ENCODE measurements at regions not wholly inside any gene's neighbourhood (a gene's known extent, or its start where the extent isn't known, plus 50 kb on each side); places are given as distances from the start of the nearest gene placed in this dataset.
"Not testable (repeated sequence)": the region's sequence is repeated elsewhere in the genome, so short reads cannot be mapped to it uniquely, and the experiment has no call there.

DNA sequence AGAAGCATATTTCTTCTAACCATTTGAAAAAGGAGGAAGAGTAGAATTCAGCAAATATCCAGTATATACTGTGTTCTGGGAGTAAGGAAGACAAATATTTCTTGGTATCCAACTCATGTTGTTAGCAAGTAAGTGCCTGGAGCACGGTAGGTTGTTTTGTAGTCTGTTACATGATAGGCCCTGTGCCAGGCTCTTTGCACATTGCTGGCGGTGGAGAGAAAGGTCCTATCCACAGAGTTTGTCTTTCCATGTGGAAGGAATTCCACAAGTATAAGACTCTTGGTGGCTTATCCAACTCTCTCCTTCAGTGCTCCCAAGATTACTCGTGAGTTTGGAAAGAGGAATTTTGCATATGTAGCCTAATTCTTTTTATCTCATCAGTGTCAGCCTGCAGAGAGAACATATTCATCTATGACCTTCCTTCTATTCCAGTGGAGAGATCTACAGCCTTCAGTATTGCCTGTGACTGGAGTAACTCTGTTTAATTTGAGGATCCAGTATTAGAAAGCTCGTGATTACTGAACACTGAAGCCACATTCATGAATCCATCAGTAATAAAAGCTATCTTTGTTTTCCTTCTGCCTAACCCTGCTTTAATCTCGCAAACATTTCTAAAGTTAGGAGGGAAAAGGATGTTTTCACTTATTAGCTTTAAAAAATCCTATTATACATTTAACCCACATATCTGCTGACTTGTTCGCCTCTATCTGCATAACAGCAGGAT lies 183.9 kb upstream of the CSNK1A1L start:
- no peak for DNase-seq (ENCODE audit: low read depth)
- in situ Hi-C loops (cut with HindIII; ENCODE audit: low pct_unique_long_range_greater_than_20kb, low sequenced_read_pairs), result no loop called here

DNA sequence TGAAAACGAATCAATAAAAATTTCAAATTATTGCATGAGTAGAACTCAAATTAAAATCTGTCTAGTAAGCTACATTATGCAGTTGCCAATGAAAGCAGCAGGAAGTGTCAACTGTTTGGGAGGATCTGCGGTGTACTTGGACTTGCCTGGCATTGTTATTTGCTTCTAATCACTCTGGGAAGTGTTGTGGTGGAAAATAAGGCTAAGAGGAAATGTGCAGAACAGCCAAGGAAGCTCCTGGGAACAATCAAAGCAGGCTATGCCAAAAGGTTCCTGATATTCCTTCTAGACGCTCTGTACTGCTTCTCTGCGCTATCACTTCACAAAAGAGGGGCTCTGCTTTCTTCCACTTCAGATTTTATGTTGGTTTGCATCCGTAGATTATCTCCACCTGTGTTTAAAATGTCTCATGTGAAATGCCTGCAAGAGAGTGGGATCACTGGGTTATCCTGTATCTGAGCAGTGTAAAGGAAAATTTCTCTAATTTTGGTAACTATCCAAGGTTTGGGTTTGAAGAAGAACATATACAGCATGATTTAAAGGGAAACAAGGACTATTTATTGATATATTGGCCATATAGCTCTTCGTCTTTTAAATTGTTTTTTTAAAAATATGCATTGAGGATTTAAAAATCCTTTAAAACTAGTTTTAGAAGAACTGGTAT lies 182.7 kb upstream of the CSNK1A1L start:
- no peak for DNase-seq (ENCODE audit: low read depth)
- in situ Hi-C loops (cut with HindIII; ENCODE audit: low pct_unique_long_range_greater_than_20kb, low sequenced_read_pairs), result no loop called here

DNA sequence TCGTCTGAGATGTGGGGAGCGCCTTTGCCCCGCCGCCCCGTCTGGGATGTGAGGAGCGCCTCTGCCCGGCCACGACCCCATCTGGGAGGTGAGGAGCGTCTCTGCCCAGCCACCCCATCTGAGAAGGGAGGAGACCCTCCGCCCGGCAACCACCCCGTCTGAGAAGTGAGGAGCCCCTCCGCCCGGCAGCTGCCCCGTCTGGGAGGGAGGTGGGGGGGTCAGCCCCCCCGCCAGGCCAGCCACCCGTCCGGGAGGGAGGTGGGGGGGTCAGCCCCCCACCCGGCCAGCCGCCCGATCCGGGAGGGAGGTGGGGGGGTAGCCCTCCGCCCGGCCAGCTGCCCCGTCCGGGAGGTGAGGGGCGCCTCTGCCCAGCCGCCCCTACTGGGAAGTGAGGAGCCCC lies 174.8 kb upstream of the CSNK1A1L start:
- DNase-seq (ENCODE audit: low read depth); in situ Hi-C loops (cut with HindIII; ENCODE audit: low pct_unique_long_range_greater_than_20kb, low sequenced_read_pairs): not testable (repeated sequence)

DNA sequence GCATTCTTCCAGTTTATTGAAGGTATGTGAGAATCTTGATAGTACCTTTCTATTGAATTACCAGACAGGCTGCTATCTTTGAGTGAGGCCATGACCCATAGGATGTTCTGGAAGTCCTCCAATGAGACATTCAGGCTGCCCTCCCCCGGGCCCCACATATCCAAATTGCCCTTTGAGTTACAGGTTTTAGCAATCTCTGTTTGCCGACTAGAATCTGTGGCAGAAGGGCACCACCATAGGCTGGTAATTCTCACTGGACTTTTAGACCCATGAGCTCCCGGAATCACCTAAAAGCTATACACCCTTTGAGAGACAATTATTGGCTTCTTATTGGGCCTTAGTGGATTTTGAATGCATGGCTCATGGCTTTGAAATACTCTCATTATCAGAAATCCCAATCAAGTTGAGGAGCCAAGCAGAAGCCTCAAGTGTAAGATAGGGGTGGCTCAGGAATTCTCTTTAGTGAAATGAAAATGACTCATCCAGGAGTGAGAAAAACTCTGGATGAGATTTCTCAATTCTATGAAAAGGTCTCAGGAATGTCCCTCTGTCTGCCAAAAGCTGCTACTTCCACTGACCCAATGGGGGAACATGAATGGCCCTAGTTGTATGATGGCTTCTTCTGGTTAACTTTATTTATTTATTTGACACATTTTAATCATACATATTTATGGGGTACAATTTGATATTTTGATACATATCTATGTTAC lies 172.1 kb upstream of the CSNK1A1L start:
- in situ Hi-C loops (cut with HindIII; ENCODE audit: low pct_unique_long_range_greater_than_20kb, low sequenced_read_pairs), result no loop called here
- no peak for DNase-seq (ENCODE audit: low read depth)

DNA sequence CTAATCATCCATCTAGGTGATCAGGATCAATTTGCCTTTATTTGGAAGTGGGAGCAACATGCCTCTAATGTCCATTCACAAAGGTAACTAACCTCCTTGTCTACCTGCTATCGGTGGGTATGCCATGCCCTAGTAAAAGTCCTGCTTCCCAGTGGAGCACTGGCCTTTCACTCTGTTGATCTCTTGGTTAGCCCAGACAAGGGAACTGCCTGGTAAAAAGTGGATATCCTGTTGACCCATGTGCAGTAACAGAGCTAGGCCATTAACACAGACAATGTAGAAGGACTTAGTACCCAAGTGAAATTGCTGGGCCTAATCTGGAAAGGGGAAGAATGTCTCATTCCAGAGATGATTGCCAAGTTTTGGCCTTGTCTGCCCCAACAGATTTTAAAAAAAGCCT lies 171.5 kb upstream of the CSNK1A1L start:
- in situ Hi-C loops (cut with HindIII; ENCODE audit: low pct_unique_long_range_greater_than_20kb, low sequenced_read_pairs), result no loop called here

DNA sequence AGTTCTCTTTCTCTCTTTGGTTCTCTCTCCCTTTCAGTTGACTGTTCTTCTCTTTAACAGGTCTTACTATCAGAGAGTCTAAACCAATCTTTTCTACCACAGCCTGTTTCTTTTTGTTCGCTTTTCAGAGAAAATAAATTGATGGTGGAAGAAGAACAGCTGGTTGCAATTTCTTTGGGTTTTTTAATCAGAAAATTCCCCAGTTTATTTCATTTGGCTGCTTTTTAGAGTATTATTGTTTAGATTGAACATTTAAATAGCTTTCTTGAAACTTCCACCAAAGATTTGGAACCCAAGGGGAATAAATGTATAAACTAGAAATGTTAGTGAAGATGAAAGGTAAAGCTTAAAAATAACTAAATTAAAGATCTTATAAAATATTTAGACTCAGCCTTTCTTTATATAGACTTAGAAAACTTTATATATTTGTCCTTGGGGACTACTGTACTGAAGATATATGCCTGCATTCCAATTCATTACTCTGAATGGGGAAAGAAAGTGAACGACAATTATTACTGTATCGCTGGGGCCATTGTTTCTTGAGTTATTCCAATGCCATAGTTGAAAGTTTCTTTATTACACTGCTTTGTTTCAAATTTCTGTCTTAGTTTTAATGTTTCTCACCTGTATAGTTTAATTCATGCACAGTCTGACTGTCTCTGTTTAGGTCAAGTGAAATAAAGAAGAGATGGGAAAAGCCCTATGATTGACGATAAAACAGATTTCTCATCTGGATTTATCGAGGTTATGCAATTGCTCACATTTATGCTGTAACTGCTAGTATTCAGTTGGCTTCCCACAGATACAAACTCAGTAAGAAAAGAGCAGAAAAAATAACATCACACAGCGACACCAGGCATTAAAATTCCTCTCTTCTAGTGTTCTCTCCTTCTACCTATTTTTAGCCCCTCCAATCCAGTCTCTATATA lies 169.4 kb upstream of the CSNK1A1L start:
- no peak for DNase-seq (ENCODE audit: low read depth)
- in situ Hi-C loops (cut with HindIII; ENCODE audit: low pct_unique_long_range_greater_than_20kb, low sequenced_read_pairs), result no loop called here

More for the DNA sequence above, 171.5 kb upstream of the CSNK1A1L start:
- DNase-seq (ENCODE audit: low read depth), result no peak

DNA sequence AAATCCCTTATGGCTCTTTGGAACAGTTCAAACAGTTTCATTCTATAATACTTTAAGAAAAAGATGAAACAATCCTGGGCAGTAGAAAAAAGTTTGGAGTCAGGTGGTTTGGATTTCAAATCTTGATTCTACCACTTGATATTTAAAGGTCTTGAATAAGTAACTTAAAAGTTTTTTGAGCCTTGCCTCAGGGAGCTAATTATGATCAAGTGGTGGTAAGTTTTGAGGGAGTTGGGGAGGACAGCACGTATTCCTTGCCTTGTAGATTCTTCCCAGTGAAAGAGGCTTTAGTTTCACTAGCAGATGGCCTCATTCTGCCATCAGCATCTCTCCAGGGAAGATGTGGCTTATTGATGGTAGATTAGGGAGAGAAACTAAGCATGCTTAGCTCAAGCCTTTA lies 168.4 kb upstream of the CSNK1A1L start:
- in situ Hi-C loops (cut with HindIII; ENCODE audit: low pct_unique_long_range_greater_than_20kb, low sequenced_read_pairs), result no loop called here
- no peak for DNase-seq (ENCODE audit: low read depth)

DNA sequence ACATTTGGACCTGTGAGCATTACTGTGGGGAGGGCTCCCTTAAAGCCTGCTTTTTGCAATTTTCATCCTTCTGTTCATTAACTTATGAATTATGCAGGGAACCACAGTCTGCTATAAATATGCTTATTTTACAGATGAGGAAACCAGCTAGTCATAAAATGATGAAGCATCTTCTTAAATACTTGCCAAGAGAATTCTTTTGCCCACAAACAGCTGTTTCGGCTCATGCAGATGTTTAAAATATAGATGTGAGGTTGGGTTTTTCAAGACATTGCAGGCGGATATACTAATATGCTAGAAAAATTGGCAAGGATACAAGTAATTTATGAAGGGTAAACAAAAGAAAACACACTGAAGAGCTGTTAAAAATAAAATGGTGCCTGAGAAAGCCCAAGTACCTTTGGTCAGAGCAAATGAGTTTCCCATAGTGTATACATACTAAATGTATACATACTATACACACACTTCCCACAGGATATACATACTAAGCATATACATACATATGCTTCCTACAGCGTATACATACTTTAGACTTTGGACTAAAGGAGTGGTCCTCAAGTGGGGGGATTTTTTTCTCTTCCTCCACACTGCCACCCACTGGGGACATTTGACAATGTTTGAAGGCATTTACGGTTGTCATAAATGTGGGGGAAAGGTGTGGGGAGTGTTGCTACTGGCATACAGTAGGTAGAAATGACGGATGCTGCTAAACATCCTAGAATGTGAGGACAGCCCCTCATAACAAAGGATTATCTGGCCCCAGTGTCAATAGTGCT lies 164.9 kb upstream of the CSNK1A1L start:
- in situ Hi-C loops (cut with HindIII; ENCODE audit: low pct_unique_long_range_greater_than_20kb, low sequenced_read_pairs), result no loop called here
- DNase-seq (ENCODE audit: low read depth), result no peak

DNA sequence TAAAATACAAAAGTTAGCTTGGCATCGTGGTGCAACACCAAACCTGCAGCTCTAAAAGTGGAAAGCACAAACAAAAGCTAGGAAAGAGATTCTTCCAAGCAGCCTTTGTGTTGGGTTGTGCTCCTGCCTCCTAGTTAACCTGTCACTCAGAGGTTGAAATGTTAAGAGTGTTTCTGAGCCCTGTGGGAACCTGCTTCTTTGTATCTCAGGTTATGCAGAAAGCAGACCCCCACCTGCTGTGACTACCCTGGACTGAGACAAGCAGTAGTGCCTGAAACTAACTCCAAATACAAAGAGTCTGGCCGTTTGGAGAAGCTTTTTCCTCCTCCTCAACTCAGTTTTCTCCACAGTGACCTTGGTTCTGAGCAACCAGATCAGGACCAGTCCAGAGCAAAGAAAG lies 158.4 kb upstream of the CSNK1A1L start:
- in situ Hi-C loops (cut with HindIII; ENCODE audit: low pct_unique_long_range_greater_than_20kb, low sequenced_read_pairs), result no loop called here
- DNase-seq (ENCODE audit: low read depth), result no peak

DNA sequence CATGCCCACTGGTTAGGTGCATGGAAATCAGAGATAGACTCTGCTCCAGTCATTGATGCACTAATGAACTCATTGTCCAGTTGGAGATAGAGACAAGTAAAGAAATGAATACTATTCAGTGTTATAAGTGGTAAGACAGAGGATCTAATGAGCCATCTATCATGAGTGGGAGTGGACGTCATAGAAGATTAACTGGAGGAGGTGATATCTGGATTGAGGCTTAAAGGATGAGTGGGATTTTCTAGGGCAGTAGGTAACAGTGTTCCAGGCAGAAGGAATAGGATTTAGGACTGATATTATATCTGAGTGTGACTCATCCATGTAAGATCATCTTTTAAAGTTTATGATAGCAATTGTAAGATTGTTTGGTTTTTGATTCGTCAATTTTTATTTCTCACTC lies 152.2 kb upstream of the CSNK1A1L start:
- in situ Hi-C loops (cut with HindIII; ENCODE audit: low pct_unique_long_range_greater_than_20kb, low sequenced_read_pairs), result no loop called here
- no peak for DNase-seq (ENCODE audit: low read depth)

DNA sequence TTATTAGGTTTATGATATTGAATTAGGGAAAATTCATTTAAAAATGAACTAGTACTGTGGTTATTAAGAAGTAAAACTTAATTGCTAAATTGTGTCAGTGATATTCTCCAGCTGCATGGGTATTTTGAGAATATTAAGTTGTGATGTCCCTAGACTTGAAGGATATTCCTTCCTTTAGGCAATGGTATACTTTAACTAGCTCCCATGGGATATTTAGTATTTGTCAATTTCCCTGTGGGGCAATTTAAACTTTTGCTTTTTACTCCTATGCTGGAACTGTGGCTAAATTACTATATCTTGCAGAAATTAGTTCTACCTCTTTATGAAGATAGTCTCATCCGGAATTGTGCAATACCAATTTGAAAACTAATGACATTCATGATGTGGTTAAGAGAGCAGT lies 151.6 kb upstream of the CSNK1A1L start:
- in situ Hi-C loops (cut with HindIII; ENCODE audit: low pct_unique_long_range_greater_than_20kb, low sequenced_read_pairs), result no loop called here
- DNase-seq (ENCODE audit: low read depth), result no peak

DNA sequence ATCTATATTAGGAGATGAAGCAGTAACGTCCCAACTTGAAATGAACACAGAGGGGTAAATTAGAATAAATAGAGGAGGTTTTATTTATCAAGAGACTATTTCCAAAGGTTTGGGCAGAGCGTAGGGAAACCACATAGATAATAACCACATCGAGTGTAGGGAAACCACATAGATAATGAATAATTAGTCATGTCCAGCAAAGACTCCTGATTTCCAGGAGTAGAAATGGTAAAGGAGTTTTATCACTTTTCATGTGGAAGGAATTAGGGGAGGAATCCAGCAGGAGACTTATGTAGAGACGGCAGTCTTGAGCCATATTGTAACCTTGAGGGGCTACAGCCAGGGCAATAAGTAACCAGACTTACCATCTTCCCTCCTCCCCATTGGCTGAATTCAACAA lies 136.3 kb upstream of the CSNK1A1L start:
- in situ Hi-C loops (cut with HindIII; ENCODE audit: low pct_unique_long_range_greater_than_20kb, low sequenced_read_pairs), result no loop called here
- no peak for DNase-seq (ENCODE audit: low read depth)

DNA sequence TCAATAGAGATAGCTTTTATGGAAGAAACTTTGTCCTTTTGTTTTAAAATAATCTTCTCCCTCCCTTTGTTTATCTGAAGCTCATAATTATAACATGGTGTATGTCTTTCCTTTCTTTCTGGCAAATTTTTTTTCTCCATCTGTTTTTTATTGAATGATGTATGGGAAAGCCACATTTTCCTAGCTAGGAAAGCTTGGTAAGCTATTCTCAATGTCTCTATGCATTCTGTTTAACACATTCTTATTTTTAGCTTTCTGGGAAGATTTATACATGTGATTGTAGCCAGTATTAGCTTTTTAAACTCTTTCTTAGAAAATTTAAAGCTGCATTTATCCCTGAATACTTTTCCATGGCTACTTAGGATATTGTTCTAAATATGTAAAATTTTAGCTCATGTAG lies 124.9 kb upstream of the CSNK1A1L start:
- DNase-seq (ENCODE audit: low read depth), result no peak
- in situ Hi-C loops (cut with HindIII; ENCODE audit: low pct_unique_long_range_greater_than_20kb, low sequenced_read_pairs), result no loop called here

DNA sequence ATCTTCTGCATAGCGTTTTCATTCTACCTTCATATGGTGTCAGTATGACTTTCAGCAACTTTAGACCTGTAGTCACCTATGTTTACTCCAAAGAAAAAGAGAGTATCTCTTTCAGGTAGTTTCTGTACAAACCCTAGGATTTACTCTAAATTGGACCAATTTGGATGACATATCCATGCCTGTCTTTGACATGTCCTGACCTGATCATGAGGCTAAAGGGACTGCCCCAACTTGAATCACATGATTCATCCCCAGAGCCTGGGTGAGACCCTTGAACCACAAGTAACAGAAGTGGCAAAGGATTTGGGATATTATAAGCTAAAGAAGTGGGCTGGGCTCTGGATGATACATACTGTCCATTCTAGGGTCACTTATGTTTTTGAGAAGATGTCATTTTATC lies 124.5 kb upstream of the CSNK1A1L start:
- in situ Hi-C loops (cut with HindIII; ENCODE audit: low pct_unique_long_range_greater_than_20kb, low sequenced_read_pairs), result no loop called here
- no peak for DNase-seq (ENCODE audit: low read depth)

DNA sequence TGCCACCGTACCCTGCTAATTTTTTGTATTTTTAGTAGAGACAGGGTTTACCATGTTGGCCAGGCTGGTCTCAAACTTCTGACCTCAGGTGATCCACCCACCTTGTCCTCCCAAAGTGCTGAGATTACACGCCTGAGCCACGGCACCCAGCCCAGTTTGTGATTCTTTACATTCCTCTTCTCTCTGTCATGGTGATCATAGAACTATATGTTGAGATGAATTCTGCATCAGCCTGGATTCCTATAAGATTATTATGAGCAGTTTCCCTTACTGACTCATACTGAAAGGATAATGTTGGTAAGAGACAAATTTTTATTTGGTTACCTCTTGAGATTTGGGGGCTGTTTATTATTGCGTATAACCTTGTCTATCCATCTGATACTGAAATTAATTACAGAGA lies 121.5 kb upstream of the CSNK1A1L start:
- no peak for DNase-seq (ENCODE audit: low read depth)
- in situ Hi-C loops (cut with HindIII; ENCODE audit: low pct_unique_long_range_greater_than_20kb, low sequenced_read_pairs), result no loop called here

DNA sequence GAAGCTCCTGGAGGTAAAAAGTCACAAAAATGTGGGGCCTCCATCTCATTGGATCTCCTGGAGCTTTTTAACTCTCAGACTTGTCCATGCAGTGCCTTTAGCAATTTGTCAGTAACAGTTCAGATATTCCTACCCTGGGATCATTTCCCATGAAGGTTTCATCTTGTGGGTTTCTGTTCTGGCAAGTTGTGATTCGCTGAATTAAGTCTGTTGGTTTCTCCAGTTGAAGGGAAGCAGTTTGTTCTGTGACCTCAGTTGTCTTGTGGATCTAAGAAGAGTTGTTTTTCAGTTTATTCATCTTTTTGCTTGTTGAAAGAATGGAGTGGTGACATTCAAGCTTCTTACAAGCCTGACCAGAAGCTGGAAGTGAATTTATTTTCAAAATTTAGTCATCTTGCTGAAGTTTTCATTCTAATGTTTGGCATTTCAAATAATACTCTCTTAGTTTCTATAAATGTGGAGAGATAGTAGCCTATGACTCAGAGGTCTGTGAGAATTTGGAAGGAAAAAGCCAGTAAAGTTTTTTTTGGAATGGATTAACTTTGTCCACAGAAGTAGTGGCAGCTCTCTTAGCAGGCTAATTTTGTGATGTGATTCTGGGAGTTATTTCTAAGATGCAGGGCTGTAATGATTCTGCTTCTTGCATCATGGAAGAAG lies 120.1 kb upstream of the CSNK1A1L start:
- no peak for DNase-seq (ENCODE audit: low read depth)
- in situ Hi-C loops (cut with HindIII; ENCODE audit: low pct_unique_long_range_greater_than_20kb, low sequenced_read_pairs), result no loop called here

DNA sequence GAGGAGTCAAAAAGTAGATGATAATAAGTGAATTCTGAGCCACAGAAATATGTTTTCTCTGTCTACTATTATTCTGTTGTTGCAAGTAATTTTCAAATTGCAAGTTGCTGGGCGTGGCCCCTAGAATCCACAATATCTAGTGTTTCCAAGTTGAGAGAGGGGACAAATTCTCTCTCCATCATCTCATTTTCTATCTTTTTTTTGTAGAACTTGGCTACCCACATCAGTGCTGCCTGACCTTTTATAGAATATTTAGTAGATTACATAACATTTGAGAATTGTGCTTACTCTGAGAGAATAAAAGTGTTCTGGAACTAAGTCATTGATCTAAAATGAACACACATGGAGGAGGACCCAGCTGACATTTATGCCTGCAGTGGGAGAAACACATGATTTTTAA lies 110.9 kb upstream of the CSNK1A1L start:
- DNase-seq (ENCODE audit: low read depth), result no peak
- in situ Hi-C loops (cut with HindIII; ENCODE audit: low pct_unique_long_range_greater_than_20kb, low sequenced_read_pairs), result no loop called here

Measured in Caki2 (cell line).